GM23248 (cell line): ENCODE measurements at regions not wholly inside any gene's neighbourhood (a gene's known extent, or its start where the extent isn't known, plus 50 kb on each side); places are given as distances from the start of the nearest gene placed in this dataset.
A peak's percentile ranks its signal among the peaks of the same experiment; 100 is the strongest.
"Not testable (repeated sequence)": the region's sequence is repeated elsewhere in the genome, so short reads cannot be mapped to it uniquely, and the experiment has no call there.

ENCODE experiments used
- DNase-seq: peaks from one replicate; pipeline ENCODE4 v3.0.0-alpha.2; 2015
- H2AFZ ChIP-seq: fragments of 200-600 bp; sonication (generic); 2 replicates; pipeline ENCODE4 v1.6.1; 2016; ENCODE audit warnings: antibody characterized with exemption
- H3F3A ChIP-seq: fragments of 200-600 bp; sonication (generic); 2 replicates; pipeline ENCODE4 v1.6.1; 2016; ENCODE audit warnings: mild to moderate bottlenecking, antibody characterized with exemption, mixed run types; ENCODE audit not compliant: insufficient read depth
- H3K27ac ChIP-seq: fragments of 200-600 bp; sonication (generic); 2 replicates; pipeline ENCODE4 v1.5.1; 2016; ENCODE audit warnings: mild to moderate bottlenecking
- H3K27me3 ChIP-seq: fragments of 200-600 bp; sonication (generic); replicated peaks from 2 replicates; pipeline ENCODE4 v1.6.1; 2016; ENCODE audit warnings: mild to moderate bottlenecking; ENCODE audit not compliant: insufficient read depth
- H3K36me3 ChIP-seq: fragments of 200-600 bp; sonication (generic); 2 replicates; pipeline ENCODE4 v1.6.1; 2016; ENCODE audit warnings: low read depth, mild to moderate bottlenecking
- H3K4me1 ChIP-seq: fragments of 200-600 bp; sonication (generic); 2 replicates; pipeline ENCODE4 v1.6.1; 2016; ENCODE audit warnings: mild to moderate bottlenecking; ENCODE audit not compliant: insufficient read depth
- H3K4me2 ChIP-seq: fragments of 200-600 bp; sonication (generic); one replicate; pipeline ENCODE4 v1.6.1; 2016; ENCODE audit warnings: mild to moderate bottlenecking; ENCODE audit not compliant: unreplicated experiment
- H3K4me3 ChIP-seq: fragments of 200-600 bp; sonication (generic); 2 replicates; pipeline ENCODE4 v1.5.1; 2016; ENCODE audit warnings: mild to moderate bottlenecking
- H3K79me2 ChIP-seq: fragments of 200-600 bp; sonication (generic); 2 replicates; pipeline ENCODE4 v1.6.1; 2016; ENCODE audit warnings: mild to moderate bottlenecking; ENCODE audit not compliant: insufficient read depth
- H3K9ac ChIP-seq: fragments of 200-600 bp; sonication (generic); 2 replicates; pipeline ENCODE4 v1.6.1; 2016; ENCODE audit warnings: mild to moderate bottlenecking
- H3K9me2 ChIP-seq: fragments of 200-600 bp; sonication (generic); 2 replicates; pipeline ENCODE4 v1.6.1; 2016; ENCODE audit warnings: mixed run types, mild to moderate bottlenecking, moderate library complexity; ENCODE audit not compliant: insufficient read depth
- H3K9me3 ChIP-seq: fragments of 200-600 bp; sonication (generic); one replicate; pipeline ENCODE4 v1.6.1; 2017; ENCODE audit warnings: low read depth
- H4K20me1 ChIP-seq: fragments of 200-600 bp; sonication (generic); 2 replicates; pipeline ENCODE4 v1.6.0; 2016; ENCODE audit not compliant: insufficient read depth
- EZH2 ChIP-seq: fragments of 200-600 bp; sonication (generic); IDR thresholded peaks from 2 replicates; pipeline ENCODE4 v1.6.1; 2018; ENCODE audit warnings: antibody characterized with exemption, mild to moderate bottlenecking; ENCODE audit not compliant: insufficient read depth, poor library complexity, severe bottlenecking
- EZH2phosphoT487 ChIP-seq: fragments of 200-600 bp; sonication (generic); IDR thresholded peaks from 2 replicates; pipeline ENCODE4 v1.6.1; 2018; ENCODE audit warnings: antibody characterized with exemption, moderate library complexity, mild to moderate bottlenecking, low read depth; ENCODE audit not compliant: insufficient read depth
- WGBS, 2 experiments: methylation state at CpG; one replicate each; pipeline ENCODE4 v1.1.6; 2015 to 2017; ENCODE audit warnings: low lambda C conversion rate in 2 of 2, low coverage in 1 of 2; ENCODE audit errors: missing lambda C conversion rate in 2 of 2; 5-methylcytosine and 5-hydroxymethylcytosine counted together
- in situ Hi-C: fragments of 300-500 bp; cut with MboI; formaldehyde crosslinking; loops from 2 replicates; pipeline ENCODE4 v1.15.0; 2020

DNA sequence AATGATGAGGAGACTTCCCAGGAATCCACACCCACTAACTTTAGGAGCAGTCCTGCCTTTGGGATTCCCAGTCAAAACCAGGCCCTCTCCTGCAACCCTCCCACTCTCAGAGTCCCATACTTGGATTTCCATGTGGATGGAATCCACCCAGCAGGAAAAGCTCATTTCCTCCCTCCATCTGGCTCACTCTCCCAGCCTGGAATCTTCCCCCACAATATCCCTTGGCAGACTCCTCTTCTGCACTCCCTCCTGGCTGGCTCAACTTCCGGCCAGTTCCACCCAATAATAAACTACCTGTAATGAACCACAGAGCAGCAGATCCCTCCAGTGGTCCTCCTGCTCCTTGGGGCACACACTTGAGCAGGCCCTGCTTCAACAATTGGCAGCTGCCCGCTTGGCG lies 102.8 kb upstream of the EGLN3 start:
- H3K9ac ChIP-seq, result no peak overlapping the region
- no peaks in the 10 kb centered on the region for H4K20me1 ChIP-seq
- no peaks in the 10 kb centered on the region for H3K9me2 ChIP-seq
- peak; percentile 36 for DNase-seq
- no peak overlapping the region for H3K4me3 ChIP-seq
- no peaks in the 10 kb centered on the region for H3K9me3 ChIP-seq
- peaks cover 22% of the 10 kb centered on the region for H3F3A ChIP-seq
- H3K36me3 ChIP-seq, result no peaks in the 10 kb centered on the region
- TF ChIP-seq EZH2phosphoT487 (no peak), EZH2 (no peak)
- peaks cover 17% of the 10 kb centered on the region for H3K4me1 ChIP-seq
- no peak overlapping the region for H3K4me2 ChIP-seq
- H3K27ac ChIP-seq, result no peak overlapping the region
- no peaks in the 10 kb centered on the region for H3K79me2 ChIP-seq
- no peak overlapping the region for H2AFZ ChIP-seq
- H3K27me3 ChIP-seq, result no peaks in the 10 kb centered on the region
- in situ Hi-C loops, result no loop called here
- WGBS, 2 experiments, result 74% methylated on average over 3 of the region's 3 CpGs

DNA sequence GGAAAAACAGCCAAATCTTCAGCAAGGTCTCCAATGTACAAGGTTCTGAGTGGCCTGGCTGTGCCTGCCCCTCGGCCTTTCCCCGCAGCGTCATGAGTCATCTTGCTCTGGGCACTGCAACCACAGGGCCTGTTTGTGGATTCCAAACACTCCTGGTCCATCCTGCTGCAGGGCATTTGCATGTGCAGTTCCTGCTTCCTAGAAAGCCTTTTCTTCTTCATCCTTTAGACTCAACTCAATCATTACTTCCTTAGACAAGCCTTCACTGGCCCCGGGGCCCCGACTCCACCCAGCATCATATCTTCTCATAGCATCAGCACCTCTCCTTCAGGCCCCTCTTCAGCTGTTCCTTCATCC lies 101.8 kb upstream of the EGLN3 start:
- no peak overlapping the region for H3K4me2 ChIP-seq
- no peaks in the 10 kb centered on the region for H3K79me2 ChIP-seq
- H3F3A ChIP-seq, result peaks cover 22% of the 10 kb centered on the region
- H3K9ac ChIP-seq, result no peak overlapping the region
- H2AFZ ChIP-seq, result no peak overlapping the region
- DNase-seq, result peak; percentile 48
- H3K9me3 ChIP-seq, result no peaks in the 10 kb centered on the region
- no peaks in the 10 kb centered on the region for H3K9me2 ChIP-seq
- no peak overlapping the region for H3K4me3 ChIP-seq
- H3K4me1 ChIP-seq, result peaks cover 17% of the 10 kb centered on the region
- 80 to 87% methylated on average over 5 of the region's 5 CpGs for WGBS, 2 experiments
- no peaks in the 10 kb centered on the region for H4K20me1 ChIP-seq
- in situ Hi-C loops, result no loop called here
- TF ChIP-seq EZH2 (no peak), EZH2phosphoT487 (no peak)
- H3K36me3 ChIP-seq, result no peaks in the 10 kb centered on the region
- H3K27me3 ChIP-seq, result no peaks in the 10 kb centered on the region
- H3K27ac ChIP-seq, result no peak overlapping the region

DNA sequence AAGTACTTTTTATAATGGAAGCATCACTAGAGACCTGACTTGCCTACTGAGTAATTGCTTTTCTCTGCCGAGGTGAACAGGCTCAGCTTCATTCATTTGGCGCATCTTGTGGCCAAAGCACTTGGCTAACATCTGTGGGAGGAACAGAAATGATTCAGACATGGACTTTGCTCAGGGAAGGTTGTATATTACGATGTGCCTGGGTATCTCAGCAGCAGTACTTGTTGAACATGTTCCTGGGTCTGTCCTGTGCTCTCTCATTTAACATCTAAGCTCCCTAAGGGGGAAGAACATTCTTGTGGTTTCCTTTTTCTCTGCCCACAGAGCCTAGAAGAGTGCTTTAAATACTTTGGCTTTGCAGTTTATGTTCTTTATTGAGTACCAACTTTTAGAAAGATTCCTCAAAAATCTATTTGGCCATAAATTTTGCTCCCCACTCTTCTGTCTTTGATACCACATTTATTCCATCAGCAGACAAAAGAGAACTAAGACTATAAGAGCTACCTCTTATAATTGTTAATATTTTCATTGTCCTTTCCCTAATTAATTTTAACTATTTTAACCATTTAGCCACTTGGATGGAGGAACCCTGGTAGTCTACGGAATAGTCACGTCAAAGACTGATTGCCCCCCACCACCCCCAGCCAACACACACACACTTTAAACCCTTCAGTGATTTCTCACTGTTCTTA lies 101.2 kb upstream of the EGLN3 start:
- no peak for TF ChIP-seq EZH2phosphoT487
- Histone ChIP-seq H3K27ac (no peak overlapping the region), H3K27me3 (no peaks in the 10 kb centered on the region), H3K9me2 (no peaks in the 10 kb centered on the region), H3K9me3 (no peaks in the 10 kb centered on the region), H3K4me2 (no peak overlapping the region), H4K20me1 (no peaks in the 10 kb centered on the region), H3K4me3 (no peak overlapping the region), H2AFZ (no peak overlapping the region), H3K79me2 (no peaks in the 10 kb centered on the region), H3K36me3 (no peaks in the 10 kb centered on the region), H3F3A (peaks cover 22% of the 10 kb centered on the region), H3K4me1 (peaks cover 17% of the 10 kb centered on the region), H3K9ac (no peak overlapping the region)
- in situ Hi-C loops, result no loop called here
- WGBS, 2 experiments, result 42 to 45% methylated on average over 5 of the region's 5 CpGs
- peak; percentile 83 for DNase-seq

DNA sequence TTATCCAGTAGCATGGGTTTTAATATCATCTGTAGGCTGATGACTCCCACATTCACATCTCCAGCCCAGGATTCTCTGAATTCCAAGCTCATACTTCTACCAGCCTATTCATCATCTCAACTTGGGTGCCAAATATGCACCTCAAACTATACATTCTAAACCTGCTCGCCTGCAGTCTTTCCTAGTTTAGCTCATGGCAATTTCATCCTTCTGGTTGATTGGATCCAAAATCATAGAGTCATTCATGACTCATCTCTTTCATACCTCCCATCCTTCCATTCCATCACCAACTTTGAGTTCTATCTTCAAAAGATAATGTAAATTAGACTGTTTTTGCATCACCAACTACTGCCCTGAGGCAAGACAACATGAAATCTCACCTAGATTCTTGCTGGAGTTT lies 99.7 kb upstream of the EGLN3 start:
- H3K36me3 ChIP-seq, result no peaks in the 10 kb centered on the region
- no peaks in the 10 kb centered on the region for H3K27me3 ChIP-seq
- no peaks in the 10 kb centered on the region for H3K9me2 ChIP-seq
- H3K9ac ChIP-seq, result no peak overlapping the region
- peaks cover 22% of the 10 kb centered on the region for H3F3A ChIP-seq
- 90 to 100% methylated on average over 1 of the region's 1 CpG for WGBS, 2 experiments
- H3K27ac ChIP-seq, result no peak overlapping the region
- in situ Hi-C loops, result no loop called here
- TF ChIP-seq EZH2phosphoT487, result no peak
- no peak for TF ChIP-seq EZH2
- H4K20me1 ChIP-seq, result no peaks in the 10 kb centered on the region
- DNase-seq, result peak; percentile 25
- H3K4me1 ChIP-seq, result peaks cover 17% of the 10 kb centered on the region
- no peak overlapping the region for H3K4me3 ChIP-seq
- H2AFZ ChIP-seq, result no peak overlapping the region
- H3K9me3 ChIP-seq, result no peaks in the 10 kb centered on the region
- H3K4me2 ChIP-seq, result no peak overlapping the region
- no peaks in the 10 kb centered on the region for H3K79me2 ChIP-seq

DNA sequence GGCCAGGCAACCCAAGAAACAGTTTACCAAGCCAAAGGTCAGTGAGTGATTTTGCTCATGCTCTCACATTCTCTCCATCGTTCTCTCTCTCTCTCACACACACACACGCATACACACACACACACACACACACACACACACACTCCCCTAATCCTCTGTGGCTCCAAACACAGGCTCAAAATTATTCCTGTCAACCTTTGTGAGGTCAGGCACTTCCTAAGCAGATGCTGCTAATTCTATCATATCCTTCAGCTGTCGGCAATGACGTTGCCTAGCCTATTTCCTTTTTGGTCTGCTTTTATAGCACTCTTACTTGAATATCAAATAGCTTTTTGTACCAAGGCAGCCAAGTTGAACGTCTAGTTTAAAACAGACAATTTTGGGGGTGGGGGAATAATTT lies 98.9 kb upstream of the EGLN3 start:
- Histone ChIP-seq H3K36me3 (no peaks in the 10 kb centered on the region), H3F3A (peaks cover 22% of the 10 kb centered on the region), H2AFZ (no peak overlapping the region), H3K9me3 (no peaks in the 10 kb centered on the region), H3K9me2 (no peaks in the 10 kb centered on the region), H3K27ac (no peak overlapping the region), H3K4me1 (peaks cover 17% of the 10 kb centered on the region), H3K4me2 (no peak overlapping the region), H3K79me2 (no peaks in the 10 kb centered on the region), H3K9ac (no peak overlapping the region), H4K20me1 (no peaks in the 10 kb centered on the region), H3K27me3 (no peaks in the 10 kb centered on the region), H3K4me3 (no peak overlapping the region)
- TF ChIP-seq EZH2phosphoT487, result no peak
- TF ChIP-seq EZH2, result no peak
- DNase-seq, result no peak
- in situ Hi-C loops, result no loop called here
- 64 to 67% methylated on average over 5 of the region's 5 CpGs for WGBS, 2 experiments

DNA sequence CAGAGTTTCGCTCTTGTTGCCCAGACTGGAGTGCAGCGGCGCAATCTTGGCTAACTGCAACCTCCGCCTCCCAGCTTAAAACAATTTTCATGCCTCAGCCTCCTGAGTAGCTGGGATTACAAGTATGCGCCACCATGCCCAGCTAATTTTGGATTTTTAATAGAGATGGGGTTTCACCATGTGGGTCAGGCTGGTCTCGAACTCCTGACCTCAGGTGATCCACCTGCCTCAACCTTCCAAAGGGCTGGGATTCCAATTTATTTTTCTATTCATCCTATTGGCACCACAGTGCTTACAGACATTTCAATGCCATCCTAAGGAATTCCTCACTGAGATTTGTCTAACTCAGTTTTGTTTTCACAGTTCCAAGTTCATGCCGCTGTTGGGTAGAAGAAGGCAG lies 98.3 kb upstream of the EGLN3 start:
- H3K79me2 ChIP-seq, H3K4me2 ChIP-seq, H2AFZ ChIP-seq, H3K27me3 ChIP-seq, H3K4me3 ChIP-seq, H3K27ac ChIP-seq, H3K36me3 ChIP-seq, H3K9ac ChIP-seq, in situ Hi-C loops, DNase-seq, H3K9me2 ChIP-seq, H4K20me1 ChIP-seq, H3K9me3 ChIP-seq: not testable (repeated sequence)
- H3F3A ChIP-seq, result peaks cover 22% of the 10 kb centered on the region
- peaks cover 17% of the 10 kb centered on the region for H3K4me1 ChIP-seq
- WGBS, 2 experiments, result 84 to 86% methylated on average over 7 of the region's 7 CpGs
